HepG2 (cell line): ENCODE measurements at regions not wholly inside any gene's neighbourhood (a gene's known extent, or its start where the extent isn't known, plus 50 kb on each side); places are given as distances from the start of the nearest gene placed in this dataset.

ENCODE experiments used
- ATAC-seq: fragments of 200-7000 bp; cut with Tn5 transposase; 3 replicates; pipeline ENCODE4 v1.9.1; 2020; ENCODE audit warnings: mild to moderate bottlenecking, moderate library complexity
- BruUV-seq: library from RNA; stranded (reverse); fragments of 400-500 nt; replicated peaks from 2 replicates; lab custom pipeline; 2021; lab: Mats Ljungman, UMichigan
- CTCF ChIA-PET: fragments of 300-600 bp; formaldehyde crosslinking; extraction: SDS; loops from one replicate; lab custom pipeline; 2021; ENCODE audit warnings: low total read pairs, inconsistent platforms, low intra/inter-chr PET ratio; lab: Yijun Ruan, JAX
- POLR2A ChIA-PET: fragments of 350-600 bp; sonication (Branson Sonifier 250); formaldehyde crosslinking; loops from one replicate; lab custom pipeline; 2020; ENCODE audit warnings: antibody characterized with exemption, inconsistent platforms; lab: Yijun Ruan, JAX
- DNase-seq: peaks from one replicate; pipeline ENCODE4 v3.0.0-alpha.2; 2015; ENCODE audit warnings: low spot score
- FAIRE-seq: peaks from 3 replicates; lab custom pipeline; 2011; peaks lifted over from hg19 to GRCh38; lab: Jason Lieb, UNC
- H2AFZ ChIP-seq: one replicate; pipeline ENCODE4 v1.6.1; 2011; ENCODE audit warnings: low read length, inconsistent platforms
- H3K27ac ChIP-seq: fragments of 300-600 bp; 3 replicates; pipeline ENCODE4 v1.8.0; 2011; ENCODE audit warnings: mixed run types, mild to moderate bottlenecking, mixed read lengths, low read length, inconsistent platforms; ENCODE audit not compliant: insufficient read depth; ENCODE audit errors: extremely low read length
- H3K27me3 ChIP-seq, 2 experiments: fragments of 200-600 bp in 1 of 2; 2 replicates in 1 of 2; 3 replicates in 1 of 2; pipeline versions ENCODE4 v1.6.0 to v1.8.0; 2011; ENCODE audit warnings: low read length in 2 of 2, mild to moderate bottlenecking in 2 of 2, moderate library complexity in 2 of 2, inconsistent platforms in 1 of 2; ENCODE audit not compliant: insufficient read depth in 2 of 2, control insufficient read depth in 1 of 2
- H3K36me3 ChIP-seq, 2 experiments: fragments of 200-600 bp in 1 of 2; replicated peaks in 1 of 2; 2 replicates in 1 of 2; 3 replicates in 1 of 2; pipeline versions ENCODE4 v1.5.1 to v1.8.0; 2011; ENCODE audit warnings: low read length in 2 of 2, inconsistent platforms in 1 of 2; ENCODE audit not compliant: insufficient read depth in 2 of 2, control insufficient read depth in 1 of 2
- H3K4me1 ChIP-seq: 2 replicates; pipeline ENCODE4 v1.5.1; 2012; ENCODE audit warnings: low read length, inconsistent platforms; ENCODE audit not compliant: insufficient read depth
- H3K4me2 ChIP-seq: 2 replicates; pipeline ENCODE4 v1.6.0; 2011; ENCODE audit warnings: low read depth, low read length, inconsistent platforms
- H3K4me3 ChIP-seq, 3 experiments: fragments of 200-600 bp in 1 of 3; sonication (generic), shearing (Covaris generic) in 1 of 3; replicated peaks in 1 of 3; 2 replicates each; pipeline ENCODE4 v1.5.1; 2011 to 2016; ENCODE audit warnings: low read length in 3 of 3, inconsistent platforms in 2 of 3, low read depth in 2 of 3, mild to moderate bottlenecking in 2 of 3, control low read depth in 1 of 3, mixed read lengths in 1 of 3; ENCODE audit not compliant: insufficient read depth in 1 of 3
- H3K79me2 ChIP-seq: one replicate; pipeline ENCODE4 v1.6.1; 2011; ENCODE audit warnings: low read length, inconsistent platforms; ENCODE audit not compliant: insufficient read depth
- H3K9ac ChIP-seq: 2 replicates; pipeline ENCODE4 v1.6.0; 2011; ENCODE audit warnings: mild to moderate bottlenecking, low read depth, low read length, inconsistent platforms; ENCODE audit not compliant: insufficient read depth
- H3K9me3 ChIP-seq: 2 replicates; pipeline ENCODE4 v1.5.1; 2012; ENCODE audit warnings: mild to moderate bottlenecking, low read length
- H4K20me1 ChIP-seq: 2 replicates; pipeline ENCODE4 v1.6.0; 2011; ENCODE audit warnings: inconsistent platforms, mild to moderate bottlenecking, low read length, moderate library complexity; ENCODE audit not compliant: insufficient read depth
- GLMP ChIP-seq: sonication (generic); formaldehyde crosslinking; IDR thresholded peaks from 2 replicates; pipeline ENCODE4 v1.9.0; 2021; ENCODE audit warnings: missing genetic modification reagents, mild to moderate bottlenecking, borderline replicate concordance
- HNF1B ChIP-seq: sonication (generic); formaldehyde crosslinking; IDR thresholded peaks from 2 replicates; pipeline ENCODE4 v1.5.1; 2020; ENCODE audit warnings: mild to moderate bottlenecking, moderate library complexity, missing genetic modification reagents
- HNF4A ChIP-seq: sonication (generic); formaldehyde crosslinking; IDR thresholded peaks from 2 replicates; pipeline ENCODE4 v1.4.0; 2020; ENCODE audit warnings: missing genetic modification reagents
- HNRNPUL1 ChIP-seq: fragments of 200-400 bp; formaldehyde crosslinking; IDR thresholded peaks from 2 replicates; pipeline ENCODE4 v1.6.1; 2017; ENCODE audit warnings: low read depth, mild to moderate bottlenecking, low read length, moderate library complexity
- NFE2L2 ChIP-seq: fragments of 150-350 bp; IDR thresholded peaks from 2 replicates; pipeline ENCODE4 v1.6.1; 2014; ENCODE audit warnings: low read length
- POGK ChIP-seq: sonication (generic); formaldehyde crosslinking; conservative IDR thresholded peaks from 2 replicates; pipeline ENCODE4 v1.8.0; 2022; ENCODE audit warnings: mild to moderate bottlenecking, moderate library complexity, missing genetic modification reagents
- PRDM15 ChIP-seq: sonication (generic); formaldehyde crosslinking; IDR thresholded peaks from 2 replicates; pipeline ENCODE4 v1.4.0; 2020; ENCODE audit warnings: missing genetic modification reagents
- TEAD2 ChIP-seq: sonication (generic); formaldehyde crosslinking; IDR thresholded peaks from 2 replicates; pipeline ENCODE4 v1.9.0; 2021; ENCODE audit warnings: missing genetic modification reagents
- ZNF142 ChIP-seq: sonication (generic); formaldehyde crosslinking; IDR thresholded peaks from 2 replicates; pipeline ENCODE4 v1.4.0; 2020; ENCODE audit warnings: missing genetic modification reagents
- ZNF331 ChIP-seq: sonication (generic); formaldehyde crosslinking; IDR thresholded peaks from 2 replicates; pipeline ENCODE4 v1.4.0; 2020; ENCODE audit warnings: missing genetic modification reagents
- in situ Hi-C: cut with HindIII; loops from 2 replicates; pipeline ENCODE4 v1.10.0; 2017; ENCODE audit warnings: low pct_unique_long_range_greater_than_20kb; ENCODE audit not compliant: extremely low pct_ligation_motif_present
- intact Hi-C: fragments of 100-400 bp; cut with micrococcal nuclease; formaldehyde crosslinking; loops from one replicate; pipeline ENCODE4 v1.10.0; 2022; ENCODE audit not compliant: unreplicated experiment

- no peaks in the 10 kb centered on the region for H3K79me2 ChIP-seq
- ChIA-PET POLR2A (no interaction called here), CTCF (no interaction called here)
- no peak overlapping the region; the same call in 1 of the 2 replicates for H3K4me2 ChIP-seq
- intact Hi-C loops = no loop called here
- no peak for ATAC-seq
- no peak overlapping the region for H3K9ac ChIP-seq
- DNase-seq = no peak
- H3K4me1 ChIP-seq = no peaks in the 10 kb centered on the region
- H3K36me3 ChIP-seq = no peaks in the 10 kb centered on the region
- H4K20me1 ChIP-seq = no peaks in the 10 kb centered on the region
- no peak overlapping the region for H2AFZ ChIP-seq
- no peak for FAIRE-seq
- in situ Hi-C loops = no loop called here
- BruUV-seq = no TSS peak
- H3K9me3 ChIP-seq = no peaks in the 10 kb centered on the region
- no peak overlapping the region for H3K4me3 ChIP-seq
- no peak overlapping the region for H3K27ac ChIP-seq
- H3K27me3 ChIP-seq = no peaks in the 10 kb centered on the region
- TF ChIP-seq PRDM15 (no peak), ZNF331 (CRISPR knock-in tag) (no peak), HNF4A (no peak), NFE2L2 (no peak), HNRNPUL1 (no peak), GLMP (no peak), POGK (CRISPR knock-in tag) (no peak), TEAD2 (CRISPR knock-in tag) (no peak), ZNF142 (CRISPR knock-in tag) (no peak), HNF1B (no peak)
These were observed 1378.0 kb upstream of the PCDH9 start for GRCh38 chr13:68608147-68608546.
